ENCODE measurements at regions not wholly inside any gene's neighbourhood (a gene's known extent, or its start where the extent isn't known, plus 50 kb on each side); places are given as distances from the start of the nearest gene placed in this dataset.
"Not testable (repeated sequence)": the region's sequence is repeated elsewhere in the genome, so short reads cannot be mapped to it uniquely, and the experiment has no call there.

DNA sequence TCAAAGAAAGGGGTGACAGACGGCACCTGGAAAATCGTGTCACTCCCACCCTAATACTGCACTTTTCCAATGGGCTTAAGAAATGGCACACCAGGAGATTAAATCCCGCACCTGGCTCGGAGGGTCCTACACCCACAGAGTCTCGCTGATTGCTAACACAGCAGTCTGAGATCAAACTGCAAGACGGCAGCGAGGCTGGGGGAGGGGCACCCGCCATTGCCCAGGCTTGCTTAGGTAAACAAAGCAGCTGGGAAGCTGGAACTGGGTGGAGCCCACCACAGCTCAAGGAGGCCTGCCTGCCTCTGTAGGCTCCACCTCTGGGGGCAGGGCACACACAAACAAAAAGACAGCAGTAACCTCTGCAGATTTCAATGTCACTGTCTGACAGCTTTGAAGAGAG lies 108.5 kb upstream of the SMARCAD1 start:
- TF ChIP-seq, protein P1, sequence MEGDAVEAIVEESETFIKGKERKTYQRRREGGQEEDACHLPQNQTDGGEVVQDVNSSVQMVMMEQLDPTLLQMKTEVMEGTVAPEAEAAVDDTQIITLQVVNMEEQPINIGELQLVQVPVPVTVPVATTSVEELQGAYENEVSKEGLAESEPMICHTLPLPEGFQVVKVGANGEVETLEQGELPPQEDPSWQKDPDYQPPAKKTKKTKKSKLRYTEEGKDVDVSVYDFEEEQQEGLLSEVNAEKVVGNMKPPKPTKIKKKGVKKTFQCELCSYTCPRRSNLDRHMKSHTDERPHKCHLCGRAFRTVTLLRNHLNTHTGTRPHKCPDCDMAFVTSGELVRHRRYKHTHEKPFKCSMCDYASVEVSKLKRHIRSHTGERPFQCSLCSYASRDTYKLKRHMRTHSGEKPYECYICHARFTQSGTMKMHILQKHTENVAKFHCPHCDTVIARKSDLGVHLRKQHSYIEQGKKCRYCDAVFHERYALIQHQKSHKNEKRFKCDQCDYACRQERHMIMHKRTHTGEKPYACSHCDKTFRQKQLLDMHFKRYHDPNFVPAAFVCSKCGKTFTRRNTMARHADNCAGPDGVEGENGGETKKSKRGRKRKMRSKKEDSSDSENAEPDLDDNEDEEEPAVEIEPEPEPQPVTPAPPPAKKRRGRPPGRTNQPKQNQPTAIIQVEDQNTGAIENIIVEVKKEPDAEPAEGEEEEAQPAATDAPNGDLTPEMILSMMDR (conservative IDR thresholded peaks at IDR 0.05; ENCODE audit: low read length): not testable (repeated sequence)
- TF ChIP-seq EZH2phosphoT487 (IDR thresholded peaks at IDR 0.05; ENCODE audit: borderline replicate concordance): not testable (repeated sequence)

All from Loucy (cell line).